H1 (cell line): ENCODE measurements at regions not wholly inside any gene's neighbourhood (a gene's known extent, or its start where the extent isn't known, plus 50 kb on each side); places are given as distances from the start of the nearest gene placed in this dataset.
A peak's percentile ranks its signal among the peaks of the same experiment; 100 is the strongest.

ENCODE experiments used
- CTCF ChIA-PET: fragments of 300-600 bp; sonication (Branson Sonifier 250); formaldehyde crosslinking; loops from one replicate; lab custom pipeline; 2021; ENCODE audit not compliant: partially characterized antibody; lab: Charles Lee
- POLR2A ChIA-PET: fragments of 300-600 bp; sonication (Branson Sonifier 250); formaldehyde crosslinking; loops from one replicate; lab custom pipeline; 2021; ENCODE audit warnings: inconsistent platforms; ENCODE audit not compliant: partially characterized antibody; lab: Charles Lee
- DNase-seq, 2 experiments: peaks; one replicate each; pipeline versions ENCODE4 v3.0.0 to v3.0.0-alpha.2; 2010 to 2022; ENCODE audit warnings: low spot score in 2 of 2, low read depth in 1 of 2, mixed read lengths in 1 of 2
- FAIRE-seq: peaks from 2 replicates; lab custom pipeline; 2011; peaks lifted over from hg19 to GRCh38; lab: Jason Lieb, UNC
- H2AFZ ChIP-seq: 2 replicates; pipeline ENCODE4 v1.8.1; 2012; ENCODE audit warnings: low read length, inconsistent platforms
- H2AK5ac ChIP-seq: 2 replicates; pipeline ENCODE4 v1.6.1; 2013; ENCODE audit warnings: low read depth, low read length
- H2BK120ac ChIP-seq: replicated peaks from 2 replicates; pipeline ENCODE3; 2013; ENCODE audit warnings: low read depth, low read length, inconsistent platforms
- H2BK12ac ChIP-seq: 2 replicates; pipeline ENCODE4 v1.6.1; 2013; ENCODE audit warnings: low read depth, low read length
- H2BK15ac ChIP-seq: 2 replicates; pipeline ENCODE4 v1.6.1; 2013; ENCODE audit warnings: low read length
- H2BK20ac ChIP-seq: 2 replicates; pipeline ENCODE4 v1.6.1; 2013; ENCODE audit warnings: low read length
- H2BK5ac ChIP-seq: 2 replicates; pipeline ENCODE4 v1.6.1; 2013; ENCODE audit warnings: low read depth, low read length
- H3K14ac ChIP-seq: 2 replicates; pipeline ENCODE4 v1.6.1; 2013; ENCODE audit warnings: inconsistent platforms; ENCODE audit not compliant: insufficient read length
- H3K18ac ChIP-seq: 2 replicates; pipeline ENCODE4 v1.6.1; 2013; ENCODE audit warnings: low read length; ENCODE audit errors: extremely low read depth
- H3K23ac ChIP-seq: 2 replicates; pipeline ENCODE4 v1.6.1; 2013; ENCODE audit warnings: inconsistent platforms; ENCODE audit not compliant: insufficient read length
- H3K23me2 ChIP-seq: 2 replicates; pipeline ENCODE4 v1.6.1; 2013; ENCODE audit warnings: low read depth, low read length
- H3K27ac ChIP-seq: 2 replicates; pipeline ENCODE4 v1.6.1; 2011; ENCODE audit warnings: low read depth, low read length, inconsistent platforms
- H3K27me3 ChIP-seq, 4 experiments: replicated peaks in 1 of 4; 1 replicate in 1 of 4; 2 replicates in 3 of 4; pipeline versions ENCODE4 v1.6.1 to v1.8.1; 2011 to 2013; ENCODE audit warnings: low read length in 3 of 4, mild to moderate bottlenecking in 3 of 4, inconsistent platforms in 2 of 4, mixed read lengths in 2 of 4, moderate library complexity in 1 of 4; ENCODE audit not compliant: control insufficient read depth in 3 of 4, insufficient read depth in 3 of 4; ENCODE audit errors: extremely low read depth in 1 of 4
- H3K36me3 ChIP-seq, 4 experiments: 2 replicates each; pipeline versions ENCODE4 v1.6.1 to v1.8.1; 2011 to 2013; ENCODE audit warnings: mild to moderate bottlenecking in 4 of 4, low read length in 3 of 4, moderate library complexity in 2 of 4, control low read depth in 1 of 4, inconsistent platforms in 1 of 4; ENCODE audit not compliant: insufficient read depth in 4 of 4, control insufficient read depth in 2 of 4
- H3K4ac ChIP-seq: replicated peaks from 2 replicates; pipeline ENCODE3; 2013; ENCODE audit warnings: low read length, low read depth, mixed read lengths, inconsistent platforms; ENCODE audit not compliant: insufficient read length
- H3K4me1 ChIP-seq, 4 experiments: replicated peaks in 1 of 4; 1 replicate in 1 of 4; 2 replicates in 3 of 4; pipeline versions ENCODE4 v1.6.1 to v1.8.1; 2011 to 2013; ENCODE audit warnings: low read length in 3 of 4, inconsistent platforms in 2 of 4, mixed read lengths in 1 of 4; ENCODE audit not compliant: insufficient read depth in 4 of 4, control insufficient read depth in 3 of 4
- H3K4me2 ChIP-seq, 2 experiments: 2 replicates each; pipeline versions ENCODE4 v1.6.1 to v1.8.1; 2011 to 2013; ENCODE audit warnings: low read depth in 2 of 2, low read length in 2 of 2, control low read depth in 1 of 2, inconsistent platforms in 1 of 2, mild to moderate bottlenecking in 1 of 2; ENCODE audit not compliant: insufficient read depth in 1 of 2
- H3K4me3 ChIP-seq, 4 experiments: fragments of 200-600, 300-600 bp in 1 of 4; sonication (generic), shearing (Covaris generic), sonication (Bioruptor Twin) in 1 of 4; 2 replicates each; pipeline versions ENCODE4 v1.5.1 to v1.8.1; 2011 to 2016; ENCODE audit warnings: low read length in 4 of 4, low read depth in 3 of 4, control low read depth in 2 of 4, inconsistent platforms in 2 of 4, mild to moderate bottlenecking in 2 of 4, mixed read lengths in 1 of 4, moderate library complexity in 1 of 4; ENCODE audit not compliant: insufficient read depth in 2 of 4; ENCODE audit errors: extremely low read depth in 1 of 4
- H3K56ac ChIP-seq: replicated peaks from 2 replicates; pipeline ENCODE3; 2013; ENCODE audit warnings: low read depth, mild to moderate bottlenecking, mixed read lengths, low read length, inconsistent platforms; ENCODE audit not compliant: insufficient read length
- H3K79me1 ChIP-seq: 2 replicates; pipeline ENCODE4 v1.6.1; 2013; ENCODE audit warnings: low read depth, low read length, control low read depth
- H3K79me2 ChIP-seq, 2 experiments: 2 replicates each; pipeline versions ENCODE4 v1.6.1 to v1.8.1; 2012 to 2013; ENCODE audit warnings: low read length in 2 of 2, mild to moderate bottlenecking in 2 of 2, inconsistent platforms in 1 of 2; ENCODE audit not compliant: insufficient read depth in 2 of 2, control insufficient read depth in 1 of 2
- H3K9ac ChIP-seq, 4 experiments: replicated peaks in 1 of 4; 1 replicate in 1 of 4; 2 replicates in 3 of 4; pipeline versions ENCODE4 v1.6.1 to v1.8.1; 2011 to 2013; ENCODE audit warnings: low read depth in 3 of 4, low read length in 3 of 4, control low read depth in 2 of 4, mild to moderate bottlenecking in 2 of 4, moderate library complexity in 2 of 4, inconsistent platforms in 1 of 4; ENCODE audit errors: extremely low read depth in 1 of 4
- H3K9me3 ChIP-seq, 2 experiments: 2 replicates each; pipeline versions ENCODE4 v1.6.1 to v1.8.1; 2012 to 2013; ENCODE audit warnings: mild to moderate bottlenecking in 2 of 2, moderate library complexity in 2 of 2, control low read depth in 1 of 2, inconsistent platforms in 1 of 2, low read depth in 1 of 2, low read length in 1 of 2, mixed read lengths in 1 of 2; ENCODE audit not compliant: insufficient read depth in 2 of 2
- H4K20me1 ChIP-seq, 2 experiments: replicated peaks in 1 of 2; 2 replicates each; pipeline versions ENCODE3 to v1.8.1; 2011 to 2013; ENCODE audit warnings: inconsistent platforms in 2 of 2, low read length in 2 of 2, mild to moderate bottlenecking in 1 of 2; ENCODE audit not compliant: insufficient read depth in 2 of 2, control insufficient read depth in 1 of 2
- H4K5ac ChIP-seq: 2 replicates; pipeline ENCODE4 v1.6.1; 2013; ENCODE audit warnings: low read length, low read depth, mixed read lengths, inconsistent platforms; ENCODE audit not compliant: insufficient read length
- H4K8ac ChIP-seq: 2 replicates; pipeline ENCODE4 v1.8.0; 2013; ENCODE audit warnings: mild to moderate bottlenecking, moderate library complexity, low read length, inconsistent platforms; ENCODE audit not compliant: insufficient read depth; ENCODE audit errors: extremely low read depth
- H4K91ac ChIP-seq: replicated peaks from 2 replicates; pipeline ENCODE3; 2013; ENCODE audit warnings: low read length, mixed read lengths, inconsistent platforms; ENCODE audit not compliant: insufficient read length
- ATF3 ChIP-seq: IDR thresholded peaks from 2 replicates; pipeline ENCODE4 v1.6.1; 2011; ENCODE audit warnings: low read depth, mild to moderate bottlenecking, low read length; ENCODE audit not compliant: insufficient read depth
- EGR1 ChIP-seq: IDR thresholded peaks from 2 replicates; pipeline ENCODE4 v1.6.1; 2011; ENCODE audit warnings: low read depth, low read length, borderline replicate concordance
- EZH2 ChIP-seq: fragments of 200-600 bp; sonication (generic); IDR thresholded peaks from 2 replicates; pipeline ENCODE4 v1.7.1; 2012; ENCODE audit warnings: low read depth, mild to moderate bottlenecking, moderate library complexity, low read length, inconsistent platforms; ENCODE audit not compliant: severe bottlenecking
- JUND ChIP-seq: IDR thresholded peaks from 2 replicates; pipeline ENCODE4 v1.6.1; 2011; ENCODE audit warnings: mild to moderate bottlenecking, improper control_type of control experiment, low read length
- KDM5A ChIP-seq: fragments of 200-600 bp; IDR thresholded peaks from 2 replicates; pipeline ENCODE4 v1.7.1; 2012; ENCODE audit warnings: mild to moderate bottlenecking, low read length, inconsistent platforms, mixed read lengths
- POLR2A ChIP-seq, 2 experiments: IDR thresholded peaks; 1 replicate in 1 of 2; 2 replicates in 1 of 2; pipeline ENCODE4 v1.6.1; 2011; ENCODE audit warnings: low read depth in 2 of 2, low read length in 2 of 2, mild to moderate bottlenecking in 2 of 2; ENCODE audit errors: control extremely low read depth in 1 of 2
- POLR2AphosphoS5 ChIP-seq: IDR thresholded peaks from 2 replicates; pipeline ENCODE4 v1.6.1; 2011; ENCODE audit warnings: low read depth, low read length
- RAD21 ChIP-seq, 2 experiments: IDR thresholded peaks in 1 of 2; conservative IDR thresholded peaks in 1 of 2; 2 replicates each; pipeline ENCODE4 v1.6.1; 2011; ENCODE audit warnings: low read depth in 2 of 2, low read length in 2 of 2, improper control_type of control experiment in 1 of 2, inconsistent platforms in 1 of 2, mild to moderate bottlenecking in 1 of 2, moderate library complexity in 1 of 2
- RFX5 ChIP-seq: IDR thresholded peaks from 2 replicates; pipeline ENCODE4 v1.6.1; 2011; ENCODE audit warnings: low read depth, low read length, improper control_type of control experiment, borderline replicate concordance
- TAF7 ChIP-seq: optimal IDR thresholded peaks from 2 replicates; pipeline ENCODE3; 2011; ENCODE audit warnings: low read depth, mild to moderate bottlenecking, inconsistent platforms, low read length, moderate library complexity, borderline replicate concordance
- YY1 ChIP-seq: IDR thresholded peaks from 2 replicates; pipeline ENCODE4 v1.6.1; 2011; ENCODE audit warnings: low read depth, mild to moderate bottlenecking, low read length

GRCh38 chr7:96781919-96782318 lies 72.3 kb upstream of the SEM1 start:
- no peaks in the 10 kb centered on the region for H3K79me2 ChIP-seq
- H3K18ac ChIP-seq = no peak overlapping the region
- no peak for DNase-seq
- no peak overlapping the region for H3K4me3 ChIP-seq
- no peaks in the 10 kb centered on the region for H4K20me1 ChIP-seq
- H3K9ac ChIP-seq = no peak overlapping the region
- H2BK15ac ChIP-seq = no peak overlapping the region
- H4K5ac ChIP-seq = no peak overlapping the region
- peaks cover 4 to 11% (median 7%) of the 10 kb centered on the region in 4 experiments for H3K4me1 ChIP-seq
- H3K9me3 ChIP-seq = no peaks in the 10 kb centered on the region
- H3K56ac ChIP-seq = no peak overlapping the region
- no peak overlapping the region for H3K4me2 ChIP-seq
- H3K27ac ChIP-seq = no peak overlapping the region
- no peaks in the 10 kb centered on the region for H3K79me1 ChIP-seq
- no peak overlapping the region for H2BK20ac ChIP-seq
- FAIRE-seq = peak; percentile 13
- no peak overlapping the region for H2AK5ac ChIP-seq
- no peak overlapping the region for H2BK120ac ChIP-seq
- H3K36me3 ChIP-seq = no peaks in the 10 kb centered on the region; a peak in 1 of 8 replicates
- H3K23ac ChIP-seq = no peak overlapping the region
- no peak overlapping the region; the same call in 1 of the 2 replicates for H2AFZ ChIP-seq
- ChIA-PET CTCF (no interaction called here), POLR2A (no interaction called here)
- no peak overlapping the region for H2BK5ac ChIP-seq
- no peak for TF ChIP-seq RFX5
- TF ChIP-seq POLR2A (IDR thresholded peaks at IDR 0.05; ENCODE audit: control extremely low read depth in 1 of 2, low read depth in 2 of 2, low read length in 2 of 2) = no peak
- no peak for TF ChIP-seq ATF3
- no peak for TF ChIP-seq KDM5A
- no peak for TF ChIP-seq EZH2
- no peak for TF ChIP-seq YY1
- no peak for TF ChIP-seq RAD21 (IDR thresholded peaks at IDR 0.05 in 1 of 2, conservative IDR thresholded peaks at IDR 0.05 in 1 of 2; ENCODE audit: low read depth in 2 of 2, low read length in 2 of 2)
- no peak for TF ChIP-seq EGR1
- TF ChIP-seq POLR2AphosphoS5 = no peak
- TF ChIP-seq JUND = no peak
- no peak for TF ChIP-seq TAF7
- no peak overlapping the region for H2BK12ac ChIP-seq
- no peak overlapping the region for H4K8ac ChIP-seq
- no peak overlapping the region for H3K4ac ChIP-seq
- H4K91ac ChIP-seq = no peak overlapping the region
- no peaks in the 10 kb centered on the region for H3K27me3 ChIP-seq
- no peak overlapping the region for H3K14ac ChIP-seq
- no peaks in the 10 kb centered on the region; the same call in 1 of the 2 replicates for H3K23me2 ChIP-seq
